Fibroblast of villous mesenchyme (primary cell): ENCODE measurements at regions not wholly inside any gene's neighbourhood (a gene's known extent, or its start where the extent isn't known, plus 50 kb on each side); places are given as distances from the start of the nearest gene placed in this dataset.

Experiments used
- DNase-seq: peaks from one replicate; pipeline ENCODE4 v3.0.0-alpha.2; 2010; ENCODE audit warnings: low read depth
- H3K4me3 ChIP-seq: 2 replicates; pipeline ENCODE4 v1.5.1; 2011; ENCODE audit warnings: low read depth, mild to moderate bottlenecking, low read length
- TF ChIP-seq, protein P1 (sequence below): IDR thresholded peaks from 2 replicates; pipeline ENCODE4 v1.5.1; 2012; ENCODE audit warnings: low read depth, mild to moderate bottlenecking, low read length; ENCODE audit not compliant: insufficient read depth

DNA sequence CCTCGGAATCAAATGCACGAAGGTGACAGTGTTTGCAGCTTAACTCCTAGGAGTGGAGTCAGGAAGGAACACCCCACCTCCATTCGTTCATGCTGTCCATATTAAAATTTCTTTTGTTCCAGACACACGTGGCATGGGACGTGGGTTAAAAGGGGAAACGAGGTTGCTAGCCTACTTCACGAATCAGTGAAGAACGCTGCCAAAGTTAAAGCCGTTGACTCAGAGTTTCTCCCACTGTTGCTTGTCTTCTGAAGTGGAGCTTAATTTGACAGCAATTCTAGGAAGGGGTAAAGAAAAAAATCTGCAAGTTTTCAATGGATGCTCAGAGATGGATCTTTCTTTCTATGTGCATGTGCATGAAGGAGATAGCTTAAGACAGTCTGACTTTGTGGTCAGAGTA is 499.1 kb downstream of the CD83 start:
- no peak for DNase-seq
- TF ChIP-seq, protein P1, sequence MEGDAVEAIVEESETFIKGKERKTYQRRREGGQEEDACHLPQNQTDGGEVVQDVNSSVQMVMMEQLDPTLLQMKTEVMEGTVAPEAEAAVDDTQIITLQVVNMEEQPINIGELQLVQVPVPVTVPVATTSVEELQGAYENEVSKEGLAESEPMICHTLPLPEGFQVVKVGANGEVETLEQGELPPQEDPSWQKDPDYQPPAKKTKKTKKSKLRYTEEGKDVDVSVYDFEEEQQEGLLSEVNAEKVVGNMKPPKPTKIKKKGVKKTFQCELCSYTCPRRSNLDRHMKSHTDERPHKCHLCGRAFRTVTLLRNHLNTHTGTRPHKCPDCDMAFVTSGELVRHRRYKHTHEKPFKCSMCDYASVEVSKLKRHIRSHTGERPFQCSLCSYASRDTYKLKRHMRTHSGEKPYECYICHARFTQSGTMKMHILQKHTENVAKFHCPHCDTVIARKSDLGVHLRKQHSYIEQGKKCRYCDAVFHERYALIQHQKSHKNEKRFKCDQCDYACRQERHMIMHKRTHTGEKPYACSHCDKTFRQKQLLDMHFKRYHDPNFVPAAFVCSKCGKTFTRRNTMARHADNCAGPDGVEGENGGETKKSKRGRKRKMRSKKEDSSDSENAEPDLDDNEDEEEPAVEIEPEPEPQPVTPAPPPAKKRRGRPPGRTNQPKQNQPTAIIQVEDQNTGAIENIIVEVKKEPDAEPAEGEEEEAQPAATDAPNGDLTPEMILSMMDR = no peak
- H3K4me3 ChIP-seq = no peak overlapping the region

DNA sequence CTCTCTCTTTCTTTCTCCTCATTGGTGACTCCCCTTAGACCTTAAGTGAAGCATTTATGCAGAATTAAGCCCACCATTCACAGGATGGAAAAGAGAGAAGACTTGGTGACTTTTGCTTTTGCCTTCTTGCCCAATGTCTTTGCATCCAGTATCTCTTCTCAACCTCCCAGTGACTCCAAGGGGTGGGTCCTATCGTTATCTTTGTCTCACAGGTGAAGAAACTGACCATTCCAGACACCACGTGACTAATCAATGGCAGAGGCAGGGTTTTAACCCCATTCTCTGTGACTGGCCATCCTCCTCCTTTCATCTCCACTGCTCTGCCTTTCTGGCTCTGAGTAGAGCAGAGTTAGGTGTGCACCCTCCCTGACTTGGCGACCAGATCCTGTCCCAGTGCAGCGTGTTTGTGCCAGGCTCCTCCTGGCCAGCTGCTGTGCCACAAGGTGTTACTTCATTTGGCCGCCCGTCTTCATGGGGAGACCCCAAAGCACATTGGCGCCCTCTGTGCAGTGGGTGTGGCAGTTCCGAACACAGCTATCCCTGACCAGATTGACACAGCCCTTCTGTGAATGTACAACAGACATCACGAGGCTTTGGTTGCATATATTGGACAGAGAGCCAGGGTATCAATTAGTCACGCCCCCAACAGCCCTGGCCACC is 501.3 kb downstream of the CD83 start:
- H3K4me3 ChIP-seq = no peak overlapping the region
- no peak for DNase-seq
- TF ChIP-seq, protein P1 = no peak

DNA sequence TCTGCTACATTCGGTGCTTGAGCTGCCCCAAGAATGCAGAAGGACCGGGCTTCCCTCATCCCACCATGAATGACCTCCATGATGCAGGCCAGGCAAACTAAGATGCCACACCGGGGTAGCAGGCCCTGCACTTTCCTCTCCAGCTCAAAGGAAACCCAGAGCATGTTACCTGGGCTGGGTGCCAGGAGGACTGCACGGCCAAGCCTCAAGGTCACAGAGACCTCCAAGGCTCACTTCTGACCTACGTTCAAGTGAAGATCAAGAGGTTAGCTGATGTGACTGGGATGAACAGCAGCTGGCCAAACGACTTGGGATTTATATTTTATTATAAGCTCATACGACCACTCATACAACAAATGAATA is 501.8 kb downstream of the CD83 start:
- DNase-seq = no peak
- TF ChIP-seq, protein P1 = no peak
- no peak overlapping the region for H3K4me3 ChIP-seq

DNA sequence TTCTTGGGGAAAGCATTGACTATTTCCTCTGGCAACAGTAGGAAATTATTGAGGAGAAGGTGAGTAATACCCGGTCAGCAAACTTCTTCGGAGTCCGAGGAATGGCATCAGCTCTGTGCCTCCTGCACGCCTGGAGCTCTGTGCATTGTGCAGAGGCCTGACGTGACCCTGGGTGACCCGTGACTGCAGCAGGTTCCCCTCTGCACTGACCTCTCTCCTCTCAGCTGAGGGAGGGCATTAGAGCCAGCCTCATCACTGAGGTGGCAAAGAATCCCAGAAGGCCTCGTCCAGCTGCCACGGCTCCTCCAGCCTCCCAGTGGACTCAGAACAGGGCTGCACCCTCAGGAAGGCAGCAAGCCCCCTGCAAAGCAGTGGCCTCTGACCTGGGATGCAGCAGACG is 502.9 kb downstream of the CD83 start:
- TF ChIP-seq, protein P1 = no peak
- H3K4me3 ChIP-seq = no peak overlapping the region
- DNase-seq = no peak

DNA sequence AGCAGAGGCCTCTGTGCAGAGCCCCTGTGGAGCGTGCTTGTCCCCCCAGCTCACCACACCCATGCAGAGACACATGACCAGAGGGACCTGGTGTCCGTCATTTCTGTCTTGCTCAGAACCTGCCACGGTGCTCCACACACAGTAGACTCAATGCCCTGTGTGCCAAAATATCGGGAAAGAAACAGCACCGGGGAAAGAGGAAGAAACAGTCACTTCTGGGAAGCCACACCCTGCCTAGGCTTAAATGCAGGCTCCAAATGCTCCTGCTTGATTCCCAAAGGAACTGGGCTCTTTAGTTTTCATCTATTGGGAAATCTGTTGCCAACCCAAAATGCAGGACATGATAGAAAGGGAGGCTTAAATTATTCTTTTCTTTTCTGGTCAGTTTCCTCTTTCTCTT is 503.9 kb downstream of the CD83 start:
- no peak overlapping the region for H3K4me3 ChIP-seq
- TF ChIP-seq, protein P1 = no peak
- no peak for DNase-seq

DNA sequence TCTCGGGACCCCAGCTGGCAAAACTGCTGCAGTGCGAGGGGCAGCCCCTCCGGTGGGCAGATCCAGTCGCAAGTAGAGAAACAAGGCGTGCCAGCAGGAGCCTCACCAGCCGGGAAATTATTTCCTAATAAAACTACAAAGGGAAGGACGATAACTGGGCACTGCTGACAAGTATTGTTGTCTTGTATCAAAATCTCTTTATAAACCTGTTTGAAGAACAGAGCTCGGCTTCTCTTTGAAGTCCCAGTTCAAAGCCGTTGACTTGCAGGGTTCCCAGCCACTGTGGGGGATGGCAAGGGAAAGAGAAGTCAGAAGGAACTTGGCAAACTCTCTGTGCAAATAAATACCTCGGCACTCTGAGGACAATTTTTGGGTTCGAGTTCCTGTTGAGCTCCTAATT is 504.5 kb downstream of the CD83 start:
- TF ChIP-seq, protein P1 = no peak
- H3K4me3 ChIP-seq = no peak overlapping the region
- no peak for DNase-seq

DNA sequence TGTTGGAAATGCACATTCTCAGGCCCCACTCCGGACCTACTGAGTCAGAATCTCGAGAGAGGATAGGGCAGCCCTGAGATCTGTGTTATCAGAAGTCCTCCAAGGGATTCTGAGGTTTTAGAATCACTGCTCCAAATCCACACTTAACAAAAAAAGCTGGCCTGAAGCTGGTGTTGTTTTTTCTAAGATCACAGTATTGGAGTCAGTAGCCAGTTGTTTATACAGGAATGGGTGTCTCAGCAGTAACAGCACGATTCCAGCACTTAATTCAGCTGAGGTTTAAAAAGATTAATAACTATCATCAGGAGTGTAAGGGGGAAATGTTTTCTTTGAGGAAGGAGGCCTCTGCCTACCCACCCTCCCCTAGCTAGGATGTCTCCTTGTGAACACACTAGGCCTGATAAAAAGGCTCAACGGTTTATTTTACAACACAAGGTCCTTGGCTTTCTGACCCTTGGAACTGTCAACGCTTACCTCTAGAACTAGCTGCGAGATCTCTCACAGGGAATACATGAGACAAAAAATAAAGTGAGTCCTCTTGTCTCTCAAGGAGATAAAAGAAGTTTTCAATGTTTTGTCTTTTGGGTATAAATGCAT is 505.4 kb downstream of the CD83 start:
- H3K4me3 ChIP-seq = no peak overlapping the region
- TF ChIP-seq, protein P1 = no peak
- no peak for DNase-seq
